Esophagus muscularis mucosa (tissue), 4 donors: ENCODE measurements at regions not wholly inside any gene's neighbourhood (a gene's known extent, or its start where the extent isn't known, plus 50 kb on each side); places are given as distances from the start of the nearest gene placed in this dataset.
A peak's percentile ranks its signal among the peaks of the same experiment; 100 is the strongest.

ENCODE experiments used
- DNase-seq: peaks from one replicate; pipeline ENCODE4 v3.0.0-alpha.2; 2017; ENCODE audit errors: extremely low spot score
- H3K27ac ChIP-seq, 4 donors: fragments of 200-600 bp; sonication (generic); replicated peaks in 1 of 4; 1 replicate in 3 of 4; 2 replicates in 1 of 4; pipeline ENCODE4 v1.5.1; 2016 to 2019; ENCODE audit warnings: mild to moderate bottlenecking in 1 of 4
- H3K27me3 ChIP-seq, 4 donors: fragments of 200-600 bp; sonication (generic); one replicate each; pipeline versions ENCODE4 v1.5.1 to v1.6.0; 2016 to 2019
- H3K36me3 ChIP-seq, 4 donors: fragments of 200-600 bp; sonication (generic); one replicate each; pipeline ENCODE4 v1.5.1; 2016 to 2019
- H3K4me1 ChIP-seq, 4 donors: fragments of 200-600 bp; sonication (generic); one replicate each; pipeline ENCODE4 v1.5.1; 2016 to 2019
- H3K4me3 ChIP-seq, 4 donors: fragments of 200-600 bp; sonication (generic); 1 replicate in 2 of 4; 2 replicates in 2 of 4; pipeline ENCODE4 v1.5.1; 2016 to 2019; ENCODE audit warnings: mild to moderate bottlenecking in 4 of 4, moderate library complexity in 1 of 4
- H3K9me3 ChIP-seq, 4 donors: fragments of 200-600 bp; sonication (generic); 1 replicate in 3 of 4; 2 replicates in 1 of 4; pipeline ENCODE4 v1.5.1; 2016 to 2019
- EP300 ChIP-seq: sonication (generic); formaldehyde crosslinking; IDR thresholded peaks from one replicate; pipeline ENCODE4 v1.6.1; 2017; ENCODE audit warnings: antibody characterized with exemption
- POLR2A ChIP-seq: fragments of 450-650 bp; IDR thresholded peaks from one replicate; pipeline ENCODE4 v1.6.1; 2017; ENCODE audit warnings: antibody characterized with exemption, moderate library complexity, mild to moderate bottlenecking, low read depth
- POLR2AphosphoS5 ChIP-seq, 2 donors: sonication (generic); formaldehyde crosslinking; IDR thresholded peaks; one replicate each; pipeline ENCODE4 v1.6.1; 2017; ENCODE audit warnings: antibody characterized with exemption in 2 of 2
- WGBS: methylation state at CpG from one replicate; pipeline ENCODE4 v1.1.5; 2018; 5-methylcytosine and 5-hydroxymethylcytosine counted together
- intact Hi-C: fragments of 100-400 bp; cut with DNase I; formaldehyde crosslinking; loops from one replicate; pipeline ENCODE4 v1.15.1; 2023
- TF ChIP-seq, protein P1 (sequence below), 3 experiments: fragments of 200-600 bp in 2 of 3; fragments of 450-650 bp in 1 of 3; sonication (generic) in 2 of 3; IDR thresholded peaks; one replicate each; pipeline ENCODE4 v1.5.1; 2017 to 2019; ENCODE audit warnings: antibody characterized with exemption in 3 of 3, mild to moderate bottlenecking in 2 of 3, moderate library complexity in 1 of 3

DNA sequence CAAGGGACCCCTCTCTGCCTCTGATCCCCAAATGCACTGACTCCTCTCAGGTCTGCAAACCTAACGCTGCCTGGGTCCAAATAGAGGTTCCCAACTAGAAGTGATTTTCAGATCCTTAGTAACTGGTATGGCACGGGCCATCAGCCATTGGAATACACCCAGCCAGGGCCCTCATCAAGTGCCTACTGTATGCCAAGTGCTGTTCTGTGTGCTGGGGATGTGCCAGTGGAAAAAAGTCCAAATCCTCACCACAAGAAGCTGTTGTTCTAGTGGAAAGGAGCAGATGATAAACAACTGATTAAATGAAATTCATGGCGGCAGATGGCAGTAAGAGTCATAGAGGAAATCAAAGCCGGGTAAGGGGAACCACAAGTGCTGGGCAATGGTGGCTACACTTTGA is 57.2 kb upstream of the MED9 start:
- Histone ChIP-seq H3K36me3 (no peaks in the 10 kb centered on the region), H3K9me3 (no peaks in the 10 kb centered on the region), H3K4me3 (no peak overlapping the region), H3K4me1 (peaks cover 12 to 37% (median 22%) of the 10 kb centered on the region in 4 donors), H3K27me3 (peaks cover 0 to 7% (median 0%) of the 10 kb centered on the region in 4 donors), H3K27ac (peak overlapping the region in 1 of 4 donors; percentile 42)
- intact Hi-C loops = no loop called here
- 70% methylated on average over 4 of the region's 4 CpGs for WGBS
- no peak for DNase-seq
- TF ChIP-seq POLR2AphosphoS5 (IDR thresholded peaks at IDR 0.05) (no peak), EP300 (no peak), POLR2A (no peak)
- TF ChIP-seq, protein P1, sequence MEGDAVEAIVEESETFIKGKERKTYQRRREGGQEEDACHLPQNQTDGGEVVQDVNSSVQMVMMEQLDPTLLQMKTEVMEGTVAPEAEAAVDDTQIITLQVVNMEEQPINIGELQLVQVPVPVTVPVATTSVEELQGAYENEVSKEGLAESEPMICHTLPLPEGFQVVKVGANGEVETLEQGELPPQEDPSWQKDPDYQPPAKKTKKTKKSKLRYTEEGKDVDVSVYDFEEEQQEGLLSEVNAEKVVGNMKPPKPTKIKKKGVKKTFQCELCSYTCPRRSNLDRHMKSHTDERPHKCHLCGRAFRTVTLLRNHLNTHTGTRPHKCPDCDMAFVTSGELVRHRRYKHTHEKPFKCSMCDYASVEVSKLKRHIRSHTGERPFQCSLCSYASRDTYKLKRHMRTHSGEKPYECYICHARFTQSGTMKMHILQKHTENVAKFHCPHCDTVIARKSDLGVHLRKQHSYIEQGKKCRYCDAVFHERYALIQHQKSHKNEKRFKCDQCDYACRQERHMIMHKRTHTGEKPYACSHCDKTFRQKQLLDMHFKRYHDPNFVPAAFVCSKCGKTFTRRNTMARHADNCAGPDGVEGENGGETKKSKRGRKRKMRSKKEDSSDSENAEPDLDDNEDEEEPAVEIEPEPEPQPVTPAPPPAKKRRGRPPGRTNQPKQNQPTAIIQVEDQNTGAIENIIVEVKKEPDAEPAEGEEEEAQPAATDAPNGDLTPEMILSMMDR (IDR thresholded peaks at IDR 0.05) = no peak

DNA sequence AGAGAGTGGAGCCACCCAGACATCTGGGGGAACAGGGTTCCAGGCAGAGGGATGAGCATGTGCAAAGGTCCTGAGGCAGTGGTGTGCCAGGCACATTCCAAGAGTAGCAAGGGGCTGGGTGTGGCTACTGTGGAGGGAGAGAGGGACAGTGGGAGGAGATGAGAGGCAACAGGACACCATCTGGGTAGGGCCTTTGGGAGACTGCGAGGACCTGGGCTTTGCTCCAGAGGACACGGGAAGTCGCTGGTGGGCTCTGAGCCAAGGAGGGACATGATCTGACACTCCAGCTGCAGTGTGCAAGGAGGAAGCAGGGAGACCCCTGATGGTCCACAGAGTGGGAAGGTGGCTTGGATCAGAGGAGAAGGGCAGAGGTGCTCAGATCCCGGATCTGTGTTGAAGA is 56.7 kb upstream of the MED9 start:
- TF ChIP-seq POLR2A (no peak), POLR2AphosphoS5 (IDR thresholded peaks at IDR 0.05) (no peak), EP300 (no peak)
- TF ChIP-seq, protein P1 (IDR thresholded peaks at IDR 0.05) = no peak
- 55% methylated on average over 4 of the region's 4 CpGs for WGBS
- Histone ChIP-seq H3K27ac (peak overlapping the region in 1 of 4 donors; percentile 42), H3K9me3 (no peaks in the 10 kb centered on the region), H3K27me3 (peaks cover 0 to 7% (median 0%) of the 10 kb centered on the region in 4 donors), H3K4me1 (peaks cover 10 to 34% (median 18%) of the 10 kb centered on the region in 4 donors), H3K4me3 (no peak overlapping the region), H3K36me3 (no peaks in the 10 kb centered on the region)
- intact Hi-C loops = no loop called here
- DNase-seq = no peak

DNA sequence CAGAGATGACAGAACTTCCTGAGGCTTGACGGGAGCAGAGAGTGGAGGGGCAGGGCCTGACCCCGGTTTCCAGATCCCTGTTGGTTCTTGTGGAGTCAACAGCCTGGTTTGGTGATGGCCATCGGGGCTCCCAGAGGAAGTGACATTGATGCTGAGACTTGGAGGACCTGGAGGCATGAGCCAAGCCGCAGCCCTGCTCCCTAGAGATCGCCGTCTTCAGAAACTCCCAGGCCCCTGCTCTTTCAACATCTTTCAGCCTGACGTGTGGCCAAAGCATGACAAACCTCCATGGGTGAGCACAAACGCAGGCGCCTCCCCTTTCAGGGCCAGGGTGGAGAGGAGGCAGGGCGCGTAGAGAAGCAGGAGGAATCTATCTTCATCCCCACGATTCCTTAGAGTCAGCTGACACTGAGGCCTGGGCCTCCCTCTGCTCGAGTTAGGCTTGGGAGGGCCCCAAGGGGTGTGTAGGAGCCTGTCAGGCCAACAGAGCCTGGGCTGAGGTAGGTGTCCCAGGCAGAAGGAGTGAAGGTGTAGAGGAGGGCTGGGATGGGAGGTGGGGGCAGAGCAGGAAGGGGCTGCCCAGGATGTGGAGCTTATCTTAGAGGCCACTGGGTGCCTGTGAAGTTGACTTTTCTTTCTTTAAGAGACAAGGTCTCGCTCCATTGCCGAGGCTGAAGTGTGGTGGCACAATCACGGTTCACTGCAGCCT is 56.1 kb upstream of the MED9 start:
- Histone ChIP-seq H3K36me3 (no peaks in the 10 kb centered on the region), H3K4me1 (peaks cover 10 to 34% (median 16%) of the 10 kb centered on the region in 4 donors), H3K27me3 (peaks cover 0 to 7% (median 0%) of the 10 kb centered on the region in 4 donors), H3K4me3 (no peak overlapping the region), H3K27ac (peak overlapping the region in 3 of 4 donors; percentile 23 to 43 (median 42)), H3K9me3 (no peaks in the 10 kb centered on the region)
- TF ChIP-seq POLR2AphosphoS5 (IDR thresholded peaks at IDR 0.05) = no peak
- TF ChIP-seq, protein P1 (IDR thresholded peaks at IDR 0.05) = no peak
- TF ChIP-seq EP300 = no peak
- no peak for TF ChIP-seq POLR2A
- no peak for DNase-seq
- intact Hi-C loops = no loop called here
- 80% methylated on average over 16 of the region's 16 CpGs for WGBS

DNA sequence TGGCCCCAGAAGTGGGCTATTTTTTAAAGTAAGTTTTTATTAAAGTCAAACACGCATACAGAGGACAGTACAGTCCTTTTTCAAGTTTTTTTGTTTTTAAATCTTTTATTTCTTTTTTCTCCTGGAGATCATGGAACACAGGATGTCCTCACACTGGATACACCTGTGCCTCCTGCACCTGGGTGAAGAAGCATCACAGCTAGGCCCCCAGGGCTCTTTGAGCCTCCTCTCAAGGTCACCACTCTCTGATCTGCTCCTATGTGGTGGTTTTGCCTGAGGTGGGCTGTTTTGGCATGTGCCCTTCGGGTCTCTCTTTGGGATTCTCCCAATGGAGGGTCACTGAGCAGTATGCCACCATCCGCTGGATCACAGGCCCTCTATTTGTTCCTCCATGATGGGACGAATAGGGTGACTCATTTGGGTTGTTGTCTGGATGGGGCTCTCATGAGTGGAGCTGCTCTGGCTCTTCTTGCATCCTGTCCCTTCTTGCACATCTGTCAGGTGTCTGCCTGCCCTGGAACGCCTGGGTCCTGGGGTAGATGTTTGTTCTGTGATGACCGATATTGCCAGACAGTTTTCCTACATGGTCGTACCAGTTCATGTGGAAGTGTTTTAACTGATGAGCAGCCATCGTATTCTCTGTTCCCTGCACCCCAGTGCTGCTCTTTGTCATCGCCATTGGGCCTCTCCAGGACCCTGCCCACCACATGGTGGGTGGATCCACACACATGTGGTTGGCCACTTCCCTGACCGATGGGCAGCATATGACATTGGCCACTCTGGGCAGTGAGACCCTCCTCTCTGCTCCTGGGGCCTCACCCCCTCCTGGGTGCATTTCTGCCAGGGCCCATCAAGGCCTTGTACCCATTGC is 55.2 kb upstream of the MED9 start:
- Histone ChIP-seq H3K4me3 (no peak overlapping the region), H3K36me3 (no peaks in the 10 kb centered on the region), H3K27me3 (peaks cover 0 to 9% (median 0%) of the 10 kb centered on the region in 4 donors), H3K9me3 (no peaks in the 10 kb centered on the region), H3K27ac (peak overlapping the region in 1 of 4 donors; percentile 43), H3K4me1 (peaks cover 5 to 29% (median 9%) of the 10 kb centered on the region in 4 donors)
- 84% methylated on average over 10 of the region's 10 CpGs for WGBS
- intact Hi-C loops = no loop called here
- DNase-seq = no peak
- no peak for TF ChIP-seq EP300
- TF ChIP-seq POLR2AphosphoS5 (IDR thresholded peaks at IDR 0.05) = no peak
- TF ChIP-seq POLR2A = no peak
- TF ChIP-seq, protein P1 (IDR thresholded peaks at IDR 0.05) = no peak
